Pulmonary artery endothelial cell (primary cell): ENCODE measurements at regions not wholly inside any gene's neighbourhood (a gene's known extent, or its start where the extent isn't known, plus 50 kb on each side); places are given as distances from the start of the nearest gene placed in this dataset.
"Not testable (repeated sequence)": the region's sequence is repeated elsewhere in the genome, so short reads cannot be mapped to it uniquely, and the experiment has no call there.

Experiments
- DNase-seq: peaks from one replicate; pipeline ENCODE4 v3.0.0-alpha.2; 2011; ENCODE audit warnings: low read depth, low spot score

DNA sequence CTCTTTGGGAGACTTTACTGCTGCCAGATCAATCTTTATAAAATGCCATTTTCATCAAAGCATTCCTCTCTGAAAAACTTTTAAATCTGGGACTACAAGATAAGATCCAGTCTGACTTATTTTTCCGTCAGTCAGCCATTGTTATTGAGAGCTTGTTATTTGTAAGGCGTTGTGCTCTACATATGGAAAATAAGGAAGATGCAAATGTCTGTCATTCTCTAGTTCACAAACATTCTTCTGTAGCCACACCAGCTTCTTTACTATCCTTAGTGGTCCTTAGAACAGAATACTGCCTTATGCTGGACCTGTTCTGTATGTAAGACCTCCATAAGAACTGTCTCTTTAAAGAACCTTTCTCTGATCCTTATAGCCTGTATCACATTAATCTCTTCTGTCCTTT, 120.3 kb upstream of the NBPF19 start:
- DNase-seq, result not testable (repeated sequence)

DNA sequence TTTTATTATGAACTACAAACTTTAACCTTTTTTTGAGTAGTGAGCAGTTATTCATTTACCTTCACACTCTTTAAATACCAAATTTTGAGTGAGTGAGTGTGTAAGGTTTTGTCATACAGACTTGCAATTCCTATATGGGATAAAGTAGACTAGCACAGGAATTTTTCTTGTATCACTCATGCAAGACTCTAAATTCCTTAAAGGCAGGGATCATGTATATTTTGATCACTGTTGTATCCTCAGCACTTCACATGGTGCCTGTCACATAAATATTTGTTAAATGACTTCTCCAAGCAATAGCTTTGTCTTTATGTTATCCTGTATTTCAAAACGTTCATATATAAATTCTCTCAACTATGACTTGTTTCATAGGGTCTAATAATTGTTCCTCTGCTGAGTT, 119.1 kb upstream of the NBPF19 start:
- DNase-seq, result not testable (repeated sequence)

DNA sequence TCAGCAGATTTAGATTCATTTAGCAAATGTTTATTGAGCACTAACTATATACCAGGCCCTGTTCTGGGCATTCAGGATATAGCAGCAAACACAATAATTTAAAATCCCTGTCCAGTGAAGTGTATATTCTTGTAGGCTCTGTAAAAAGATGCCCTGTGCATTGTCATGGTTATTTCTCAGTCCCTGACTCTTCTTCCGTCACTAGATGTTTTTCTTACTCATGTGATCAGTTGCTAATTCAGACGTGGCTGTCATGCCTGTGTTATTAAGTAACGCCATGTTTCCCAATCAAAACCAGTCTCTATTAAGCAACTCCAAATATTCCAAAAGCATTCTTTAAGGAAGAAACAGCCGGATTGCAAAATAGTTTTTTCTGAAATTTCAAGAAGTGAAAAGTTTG, 118.7 kb upstream of the NBPF19 start:
- DNase-seq, result not testable (repeated sequence)

DNA sequence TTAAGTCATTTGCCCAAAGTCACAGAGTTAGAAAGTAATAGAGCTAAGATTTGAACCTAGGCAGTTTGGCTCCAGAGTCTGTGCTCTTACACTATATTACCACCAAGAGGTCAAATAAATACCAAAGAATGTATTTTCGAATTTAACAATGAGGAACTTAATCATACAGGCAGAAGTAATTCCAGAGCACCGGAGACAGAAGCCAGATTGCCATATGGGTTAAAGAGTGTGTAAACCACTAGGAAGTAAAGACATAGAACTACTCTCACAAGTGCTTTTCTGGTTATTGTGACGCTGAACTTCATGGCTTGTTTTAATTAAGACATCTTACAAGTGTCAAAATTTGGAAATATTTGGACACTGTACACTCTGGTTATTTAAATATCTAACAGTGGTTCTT, 114.5 kb upstream of the NBPF19 start:
- DNase-seq, result not testable (repeated sequence)

DNA sequence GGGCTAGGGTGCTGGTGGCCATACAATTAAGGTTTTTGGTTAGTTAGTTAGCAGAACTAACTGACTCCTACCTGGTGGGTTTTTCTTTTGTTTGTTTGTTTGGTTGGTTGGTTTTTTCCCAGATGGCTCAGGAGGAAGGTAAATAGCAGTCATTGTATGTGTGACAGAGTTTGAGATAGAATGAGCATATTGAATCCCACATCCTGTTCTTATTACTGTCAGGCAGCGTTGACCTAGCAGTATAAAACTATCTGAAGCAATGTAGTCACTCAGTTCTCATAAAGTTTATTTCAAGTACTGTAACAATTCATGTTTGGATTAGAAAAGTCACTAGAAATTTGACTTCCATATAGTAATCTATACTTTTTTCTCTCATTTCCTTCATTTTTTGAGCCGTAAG, 113.5 kb upstream of the NBPF19 start:
- not testable (repeated sequence) for DNase-seq

DNA sequence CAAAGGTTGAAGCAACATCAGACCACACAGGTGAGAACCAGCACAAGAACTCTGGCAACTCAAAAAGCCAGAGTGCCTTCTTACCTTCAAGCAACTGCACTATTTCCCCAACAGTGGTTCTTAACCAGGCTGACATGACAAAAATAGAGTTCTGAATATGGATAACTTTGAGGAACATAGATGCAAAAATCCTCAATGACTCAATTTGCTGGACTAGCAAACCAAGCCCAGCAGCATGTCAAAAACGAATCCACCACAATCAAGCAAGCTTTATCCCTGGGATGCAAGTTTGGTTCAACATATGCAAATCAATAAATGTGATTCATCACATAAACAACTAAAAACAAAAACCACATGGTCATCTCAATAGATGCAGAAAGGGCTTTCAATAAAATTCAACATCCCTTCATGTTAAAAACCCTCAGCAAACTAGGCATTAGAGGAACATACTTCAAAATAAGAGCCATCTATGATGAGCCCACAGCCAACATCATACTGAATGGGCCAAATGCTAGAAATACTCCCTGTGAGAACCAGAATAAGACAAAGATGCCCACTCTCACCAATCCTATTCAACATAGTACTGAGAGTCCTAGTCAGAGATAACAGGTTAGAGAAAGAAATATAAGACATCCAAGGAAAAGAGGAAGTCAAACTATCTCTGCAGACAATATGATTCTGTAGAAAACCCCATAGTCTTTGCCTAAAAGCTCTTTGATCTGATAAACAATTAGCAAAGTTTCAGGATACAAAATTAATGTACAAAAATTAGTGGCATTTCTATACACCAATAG, 110.5 kb upstream of the NBPF19 start:
- DNase-seq, result not testable (repeated sequence)

DNA sequence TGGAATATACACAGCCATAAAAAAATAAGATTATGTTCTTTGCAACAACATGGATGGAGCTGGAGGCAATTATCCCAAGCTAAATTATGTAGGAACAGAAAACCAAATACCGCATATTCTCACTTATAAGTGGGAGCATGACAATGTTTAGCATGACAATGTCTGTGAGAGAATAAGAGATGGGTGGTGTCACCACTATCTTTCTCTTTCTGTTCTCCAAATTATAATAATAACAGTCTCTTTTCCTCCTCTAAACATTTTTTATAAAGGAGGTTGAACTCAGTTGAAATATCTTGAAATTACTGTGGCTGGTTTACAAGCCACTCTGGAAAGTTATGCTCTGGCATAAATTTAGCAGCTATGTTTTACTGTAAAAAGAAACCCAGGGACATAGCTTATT, 108.4 kb upstream of the NBPF19 start:
- not testable (repeated sequence) for DNase-seq

DNA sequence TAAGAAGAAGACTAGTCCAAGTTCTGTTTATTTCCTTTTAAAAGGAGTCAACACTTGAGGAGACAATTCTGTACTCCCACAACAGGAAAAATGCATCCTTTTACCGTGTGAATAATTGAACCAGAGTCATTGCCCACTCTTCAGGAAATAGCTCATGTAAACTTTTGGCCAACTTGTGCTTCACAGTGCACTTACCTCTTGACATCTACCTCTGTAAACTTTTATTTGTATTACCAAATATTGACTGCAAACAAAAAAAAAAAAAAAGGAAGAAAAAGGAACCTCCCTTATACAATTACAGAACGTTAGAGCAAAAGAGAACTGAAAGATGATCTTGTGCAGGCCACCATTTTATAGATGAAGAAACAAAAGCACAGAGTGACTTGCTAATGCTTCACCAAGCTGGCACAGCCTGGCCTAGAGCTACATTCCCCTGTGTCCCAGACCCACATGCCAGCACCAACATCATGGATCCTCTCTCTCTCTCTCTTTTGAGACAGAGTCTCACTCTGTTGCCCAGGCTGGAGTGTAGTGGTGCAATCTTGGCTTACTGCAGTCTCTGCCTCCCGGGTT, 107.3 kb upstream of the NBPF19 start:
- DNase-seq, result not testable (repeated sequence)

DNA sequence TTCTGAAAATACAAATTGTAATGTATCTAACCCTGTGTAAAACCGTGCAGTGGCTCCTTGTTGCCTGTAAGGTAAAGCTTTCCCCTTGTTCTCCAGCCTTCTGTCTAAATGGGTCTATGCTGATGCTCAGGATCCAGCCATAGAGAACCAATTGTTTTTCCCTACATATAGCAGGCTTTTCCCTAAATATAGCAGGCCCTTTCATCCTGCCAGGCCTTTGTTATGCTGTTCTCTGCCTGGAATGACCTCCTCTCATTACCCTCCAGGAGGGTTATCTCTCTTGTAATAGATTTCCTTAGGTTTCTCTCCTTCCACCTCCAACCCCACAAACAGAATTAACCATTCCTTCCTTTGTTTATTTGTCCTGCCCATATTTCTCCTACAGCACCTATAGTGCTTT, 106.5 kb upstream of the NBPF19 start:
- DNase-seq, result not testable (repeated sequence)

DNA sequence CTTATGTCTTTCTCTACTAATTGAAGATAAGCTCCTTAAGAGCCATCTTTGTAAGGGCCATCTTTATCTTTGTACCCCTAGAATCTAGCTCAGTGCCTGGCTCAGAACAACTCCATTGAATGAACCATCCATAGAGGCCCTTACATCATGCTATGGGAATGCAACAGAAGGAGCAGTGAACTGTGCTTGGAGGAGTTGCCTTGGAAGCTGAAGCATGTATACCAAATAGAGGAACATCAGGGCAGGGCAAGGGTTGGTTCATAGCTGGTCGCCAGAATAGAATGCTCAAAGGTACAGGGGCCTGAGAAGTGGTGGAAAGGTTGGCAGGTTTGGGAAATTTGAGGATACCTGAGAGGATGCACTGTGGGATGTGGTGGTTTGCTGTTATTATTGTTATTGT, 105.8 kb upstream of the NBPF19 start:
- not testable (repeated sequence) for DNase-seq

DNA sequence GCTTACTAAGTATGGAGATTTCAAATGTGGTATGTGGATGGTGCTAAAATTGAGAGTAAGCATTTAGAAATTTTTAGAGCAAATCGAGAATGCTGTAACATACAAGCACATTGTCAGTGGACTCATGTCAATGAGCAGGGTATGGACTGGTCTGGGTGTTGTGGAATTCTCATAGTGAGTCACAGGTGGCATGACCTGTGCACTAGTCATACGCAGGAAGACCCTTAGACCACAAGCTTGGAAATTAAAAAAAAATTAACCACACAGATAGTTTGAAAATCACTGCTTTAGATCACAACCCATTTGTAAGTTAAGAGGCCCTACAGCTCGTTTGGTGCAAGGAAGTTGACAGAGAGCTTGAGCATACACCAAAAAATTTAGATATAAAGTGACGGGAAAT, 102.9 kb upstream of the NBPF19 start:
- DNase-seq, result not testable (repeated sequence)

DNA sequence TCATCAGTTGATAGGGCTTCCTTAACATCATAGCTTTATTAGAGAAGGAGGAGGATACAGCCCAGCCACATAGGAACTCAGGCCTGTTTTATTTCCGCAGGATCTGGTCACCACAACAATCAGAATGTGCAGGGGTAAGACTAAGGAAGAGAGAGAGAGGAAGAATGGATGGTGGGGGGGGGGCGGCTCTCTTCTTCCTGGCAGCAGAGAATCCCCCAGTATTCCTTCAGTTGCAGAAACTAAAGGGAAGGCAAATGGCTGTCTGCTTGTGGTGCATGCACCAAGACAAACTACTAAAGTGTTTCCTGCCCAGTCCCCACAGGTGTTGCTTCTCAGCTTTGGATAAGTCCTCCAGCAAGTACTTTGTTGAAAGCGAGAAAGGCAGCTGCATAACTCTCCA, 96.4 kb upstream of the NBPF19 start:
- not testable (repeated sequence) for DNase-seq

DNA sequence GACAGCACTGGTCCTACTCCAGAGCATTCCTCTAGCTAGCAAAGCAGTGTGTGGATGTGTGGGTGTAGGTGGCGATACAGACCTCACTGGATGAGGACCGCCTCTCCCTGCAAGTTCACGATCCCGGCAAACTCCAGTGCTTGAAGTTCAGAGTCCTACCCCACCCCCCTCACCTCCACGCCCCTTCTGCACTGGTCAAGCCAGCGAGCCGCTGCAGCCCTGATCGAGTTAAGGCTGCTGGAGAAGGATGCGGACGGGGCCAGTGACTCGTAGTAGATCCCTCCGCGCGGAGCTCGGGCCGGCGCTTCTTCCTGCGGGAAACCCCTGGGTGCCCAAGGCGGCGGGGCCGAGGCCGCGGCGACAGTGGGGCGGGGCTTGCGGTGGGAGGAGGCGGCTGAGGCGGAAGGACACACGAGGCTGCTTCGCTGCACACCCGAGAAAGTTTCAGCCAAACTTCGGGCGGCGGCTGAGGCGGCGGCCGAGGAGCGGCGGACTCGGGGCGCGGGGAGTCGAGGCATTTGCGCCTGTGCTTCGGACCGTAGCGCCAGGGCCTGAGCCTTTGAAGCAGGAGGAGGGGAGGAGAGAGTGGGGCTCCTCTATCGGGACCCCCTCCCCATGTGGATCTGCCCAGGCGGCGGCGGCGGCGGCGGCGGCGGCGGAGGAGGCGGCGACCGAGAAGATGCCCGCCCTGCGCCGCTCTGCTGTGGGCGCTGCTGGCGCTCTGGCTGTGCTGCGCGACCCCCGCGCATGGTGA, 84.5 kb upstream of the NBPF19 start:
- not testable (repeated sequence) for DNase-seq

DNA sequence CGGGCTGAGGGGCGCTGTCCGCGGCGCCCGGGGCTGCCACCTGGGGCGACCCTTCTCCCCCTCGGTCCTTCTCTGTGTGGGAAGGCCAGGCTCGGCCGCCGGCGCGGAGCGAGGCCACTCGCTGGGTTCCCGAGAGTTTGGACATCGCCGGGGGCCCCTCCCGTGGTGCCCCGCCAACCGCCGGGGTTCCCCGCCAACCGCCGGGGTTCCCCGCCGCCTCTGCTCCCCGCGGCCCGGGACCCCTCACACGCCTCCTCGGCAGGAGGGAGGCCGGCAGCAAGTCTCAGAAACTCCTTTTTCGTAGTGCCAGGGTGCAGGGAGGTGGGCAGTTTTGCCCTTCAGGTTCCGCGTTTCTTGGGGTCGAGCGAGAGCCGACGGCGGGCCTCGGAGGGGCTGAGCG, 83.9 kb upstream of the NBPF19 start:
- not testable (repeated sequence) for DNase-seq

DNA sequence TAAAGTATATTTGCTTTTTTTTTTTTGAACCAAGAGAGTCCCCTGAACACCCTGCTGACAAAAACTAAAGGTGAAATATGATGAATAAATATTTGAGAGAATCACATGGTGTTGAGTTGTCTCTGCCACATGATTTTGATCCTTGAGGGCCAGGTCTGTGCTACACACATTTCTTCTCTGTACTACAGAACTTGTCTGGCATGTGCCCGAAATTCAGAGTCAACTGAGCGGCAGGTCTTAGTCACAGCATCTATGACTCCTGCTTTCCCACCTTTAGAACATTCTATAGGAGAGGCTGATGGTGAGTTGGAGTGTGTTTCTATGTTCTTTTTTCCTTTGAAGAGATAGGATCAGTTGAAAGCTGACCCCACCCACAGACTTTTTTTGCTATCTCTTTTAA, 79.0 kb upstream of the NBPF19 start:
- not testable (repeated sequence) for DNase-seq

DNA sequence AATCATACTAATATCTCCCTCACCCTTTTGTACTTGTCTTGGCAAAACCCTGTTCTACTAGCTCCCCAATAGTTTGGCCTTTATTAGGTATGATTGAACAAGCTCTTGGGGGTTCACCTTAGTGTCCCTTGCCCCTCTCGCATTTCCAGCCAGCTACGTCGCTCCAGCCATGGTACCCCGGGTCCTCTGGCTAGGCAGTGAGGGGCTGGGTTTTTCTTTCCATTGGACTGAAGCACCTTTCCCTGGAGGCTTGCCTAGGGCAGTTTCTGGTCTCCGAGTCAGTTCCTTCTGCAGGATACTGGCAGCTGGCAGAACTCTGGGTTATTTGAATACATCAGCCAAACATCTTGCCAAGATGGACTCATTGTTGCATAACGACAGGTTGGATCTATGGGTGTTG, 76.3 kb upstream of the NBPF19 start:
- DNase-seq, result not testable (repeated sequence)

DNA sequence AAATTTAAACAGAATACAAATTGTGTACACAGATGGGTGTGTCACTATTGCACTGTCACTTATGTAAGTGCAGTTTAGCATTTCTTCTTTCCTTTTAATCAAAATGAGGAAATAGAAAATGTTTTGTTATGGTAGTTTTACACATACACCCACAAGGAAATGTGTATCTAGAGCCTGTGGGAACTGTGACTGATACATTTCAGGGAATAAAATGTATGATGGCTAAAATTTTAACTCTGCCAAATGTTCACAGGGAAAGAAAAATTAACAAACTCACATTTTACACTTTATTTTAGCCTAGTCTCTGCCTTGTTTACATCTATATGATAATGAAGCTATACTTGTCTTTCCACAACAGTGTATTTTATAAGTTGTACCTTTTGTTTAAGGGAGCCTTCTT, 66.4 kb upstream of the NBPF19 start:
- not testable (repeated sequence) for DNase-seq

DNA sequence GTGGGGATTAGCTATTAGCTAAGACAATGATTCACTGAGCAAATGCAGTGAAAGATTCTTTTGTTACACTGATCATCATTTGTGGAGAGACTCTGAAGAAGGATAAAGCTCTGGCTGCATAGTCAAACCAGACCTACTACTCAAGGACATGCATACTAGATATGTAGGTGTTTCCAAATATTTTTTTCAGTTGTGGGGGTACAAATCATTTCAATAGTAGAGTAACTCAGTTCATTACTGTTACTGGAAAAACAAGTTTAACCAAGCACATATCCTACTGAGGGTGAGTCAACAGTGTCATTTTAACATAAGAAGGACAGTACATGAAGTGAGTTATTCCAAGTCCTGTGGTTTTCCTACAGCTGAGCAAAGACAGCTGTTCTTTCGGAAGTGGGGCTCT, 59.5 kb upstream of the NBPF19 start:
- not testable (repeated sequence) for DNase-seq

DNA sequence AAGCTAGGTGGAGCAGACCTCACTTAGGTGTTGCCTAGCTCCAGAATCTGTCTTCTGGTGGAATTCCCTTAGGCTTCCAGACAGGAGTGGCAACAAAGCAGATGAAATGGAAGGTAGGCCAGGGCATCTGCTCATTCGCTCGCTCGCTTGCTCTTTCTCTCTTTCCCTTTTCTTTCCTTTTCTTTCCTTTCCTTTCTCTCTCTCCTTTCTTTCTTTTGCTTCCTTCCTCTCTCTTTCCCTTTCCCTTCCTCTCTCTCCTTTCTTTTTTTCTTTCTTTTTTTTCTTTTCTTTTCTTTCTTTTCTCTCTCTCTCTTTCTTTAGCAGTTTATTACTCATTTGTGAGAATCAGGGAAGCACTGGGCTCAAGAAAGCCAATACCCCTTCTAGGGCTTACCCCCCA, 56.1 kb upstream of the NBPF19 start:
- DNase-seq, result not testable (repeated sequence)

DNA sequence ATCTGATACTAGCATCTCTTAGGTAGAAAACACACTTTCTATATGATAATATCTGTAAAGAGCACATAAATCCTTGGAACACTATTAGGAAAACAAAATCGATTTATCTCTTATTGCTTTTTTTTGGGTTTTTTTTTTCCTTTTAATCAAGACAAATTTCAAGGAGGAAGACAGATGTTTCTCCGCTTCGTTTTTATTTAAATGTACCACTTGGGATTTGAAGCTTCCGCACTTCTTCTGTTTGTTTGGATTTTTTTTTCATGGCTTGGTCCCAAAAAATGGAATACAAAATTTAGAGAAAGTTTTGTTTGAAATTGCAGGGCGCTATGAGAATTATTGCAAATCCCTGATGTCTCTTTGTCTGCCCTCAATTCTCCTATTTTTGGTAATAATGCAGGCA, 51.7 kb upstream of the NBPF19 start:
- DNase-seq, result not testable (repeated sequence)
